Heart left ventricle (tissue), 13 donors: ENCODE measurements at regions not wholly inside any gene's neighbourhood (a gene's known extent, or its start where the extent isn't known, plus 50 kb on each side); places are given as distances from the start of the nearest gene placed in this dataset.

Experiments
- CTCF ChIP-seq, 12 donors: fragments of 200-600 bp; sonication (generic) in 4 of 12; IDR thresholded peaks; one replicate each; pipeline versions ENCODE4 v1.5.0 to v1.8.0; 2018 to 2022; ENCODE audit warnings: antibody characterized with exemption in 12 of 12, mild to moderate bottlenecking in 5 of 12
- POLR2A ChIP-seq, 2 donors: fragments of 450-650 bp; IDR thresholded peaks; one replicate each; pipeline ENCODE4 v1.6.1; 2017; ENCODE audit warnings: antibody characterized with exemption in 2 of 2, mild to moderate bottlenecking in 2 of 2, moderate library complexity in 2 of 2
- donor health status: ischemic (EF 13 %, LVEDD 7.1; RV severe dilation, severe dysfunction).
- donor health status: DM: no; HTN: yes; CAD: no.
- donor health status: DM: no; HTN: no; CAD: no.
- donor health status: ischemic (EF 25% LVEDD 6.9; RV normal size, moderate dysfunction).
- donor health status: ischemic (EF 25% LVEDD 5.7; RV mildly dilated, moderate dysfunction).
- donor health status: ischemic (EF 35%, LVEDD 5.7; RV mildly dilated, moderate dysfunction).
- donor health status: nonischemic (EF 11% LVEDD 7.7; RV severe dilation, severe dysfunction).
- donor health status: DM: yes; HTN: yes; CAD: no.
- donor health status: PGD.
- donor health status: ischemic (EF 29% LVEDD 5.4; RV normal size, mild dysfunction).
- donor health status: nonischemic (EF 23%, LVEDD 6.1; RV moderate dilation, normal function).

- no peak for TF ChIP-seq CTCF (IDR thresholded peaks at IDR 0.05)
- TF ChIP-seq POLR2A (IDR thresholded peaks at IDR 0.05): no peak
Observed at GRCh38 chr14:98154254-98154653, 1117.7 kb downstream of the BCL11B start.
